Epithelial cell of prostate (primary cell): ENCODE measurements at regions not wholly inside any gene's neighbourhood (a gene's known extent, or its start where the extent isn't known, plus 50 kb on each side); places are given as distances from the start of the nearest gene placed in this dataset.

Experiments used
- DNase-seq: peaks from one replicate; pipeline ENCODE4 v3.0.0-alpha.2; 2011; ENCODE audit warnings: low read depth, low spot score
- H3K27ac ChIP-seq: fragments of 450-650 bp; 2 replicates; pipeline ENCODE4 v1.5.1; 2017; ENCODE audit warnings: mild to moderate bottlenecking

DNA sequence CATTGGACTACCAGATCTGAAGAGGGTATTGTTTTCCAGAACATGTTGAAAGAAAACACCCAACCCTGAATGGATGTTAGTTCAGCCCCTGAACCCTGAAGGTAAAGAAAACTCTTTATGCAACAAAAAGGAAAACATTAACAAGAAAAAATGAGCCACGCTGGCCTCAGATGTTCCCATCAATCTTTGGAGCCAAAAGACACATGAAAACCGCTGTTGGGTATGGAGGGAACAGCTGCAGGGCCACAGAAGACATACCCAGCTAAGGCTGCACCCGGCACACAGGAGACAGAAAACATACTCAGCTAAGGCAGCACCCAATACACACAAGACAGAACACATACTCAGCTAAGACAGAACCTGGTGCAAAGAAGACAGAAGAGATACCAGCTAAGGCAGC, 51.3 kb upstream of the GALNT9 start:
- DNase-seq, result no peak
- no peak overlapping the region for H3K27ac ChIP-seq

DNA sequence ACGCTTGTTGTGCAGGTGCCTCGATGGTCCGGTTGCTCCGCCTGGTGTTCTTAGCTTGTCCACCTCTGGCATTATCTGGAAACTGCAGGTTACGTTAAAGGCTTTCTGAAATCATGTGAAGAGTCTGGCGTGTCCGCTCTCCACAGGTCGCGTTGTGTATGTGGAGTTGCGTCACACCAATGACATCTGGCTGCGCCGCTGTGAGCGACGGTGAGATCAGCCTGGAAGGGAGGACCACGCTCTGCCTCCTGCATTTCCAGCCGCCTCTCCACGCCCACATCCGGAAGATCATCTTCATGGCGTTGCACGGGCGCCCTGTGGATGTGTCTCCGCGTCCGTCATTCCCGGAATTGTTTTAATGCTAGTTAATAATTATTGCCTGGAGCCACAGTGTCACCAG, 50.6 kb upstream of the GALNT9 start:
- no peak for DNase-seq
- no peak overlapping the region for H3K27ac ChIP-seq

DNA sequence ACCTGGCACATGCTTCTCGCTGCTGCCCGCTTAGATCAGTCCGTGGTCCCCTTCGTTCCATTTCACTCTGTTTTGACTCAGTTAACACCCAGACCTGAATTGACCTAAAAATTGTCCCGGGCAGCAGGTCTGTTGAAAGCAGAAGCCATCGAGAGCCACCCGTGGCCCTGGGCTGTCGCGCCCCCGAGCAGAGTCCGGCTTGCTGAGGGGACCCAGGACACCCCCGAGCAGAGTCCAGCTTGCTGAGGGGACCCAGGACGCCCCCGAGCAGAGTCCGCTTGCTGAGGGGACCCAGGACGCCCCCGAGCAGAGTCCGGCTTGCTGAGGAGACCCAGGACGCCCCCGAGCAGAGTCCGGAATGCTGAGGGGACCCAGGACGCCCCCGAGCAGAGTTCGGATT, 50.2 kb upstream of the GALNT9 start:
- DNase-seq, result no peak
- H3K27ac ChIP-seq, result no peak overlapping the region
